Tibial artery (tissue), 4 donors: ENCODE measurements at regions not wholly inside any gene's neighbourhood (a gene's known extent, or its start where the extent isn't known, plus 50 kb on each side); places are given as distances from the start of the nearest gene placed in this dataset.

Experiments
- DNase-seq, 2 donors: peaks; one replicate each; pipeline ENCODE4 v3.0.0-alpha.2; 2019
- H3K27ac ChIP-seq, 2 donors: fragments of 200-600 bp; sonication (generic) in 1 of 2; 1 replicate in 1 of 2; 2 replicates in 1 of 2; pipeline ENCODE4 v1.5.1; 2018 to 2019; ENCODE audit warnings: mild to moderate bottlenecking in 1 of 2
- H3K27me3 ChIP-seq, 2 donors: fragments of 200-600 bp; sonication (generic) in 1 of 2; one replicate each; pipeline versions ENCODE4 v1.5.1 to v1.6.0; 2016 to 2019
- H3K36me3 ChIP-seq, 3 donors: fragments of 200-600 bp; sonication (generic) in 2 of 3; one replicate each; pipeline ENCODE4 v1.5.1; 2016 to 2019; ENCODE audit warnings: mild to moderate bottlenecking in 2 of 3
- H3K4me1 ChIP-seq, 4 donors: fragments of 200-600 bp; sonication (generic) in 2 of 4; 1 replicate in 3 of 4; 2 replicates in 1 of 4; pipeline ENCODE4 v1.5.1; 2016 to 2019
- H3K4me3 ChIP-seq, 2 donors: fragments of 200-600 bp; sonication (generic) in 1 of 2; 1 replicate in 1 of 2; 2 replicates in 1 of 2; pipeline ENCODE4 v1.5.1; 2018 to 2019; ENCODE audit warnings: mild to moderate bottlenecking in 2 of 2
- H3K9me3 ChIP-seq, 3 donors: fragments of 200-600 bp; sonication (generic) in 1 of 3; one replicate each; pipeline ENCODE4 v1.5.1; 2016 to 2019
- CTCF ChIP-seq, 2 experiments: fragments of 200-600 bp in 1 of 2; fragments of 450-650 bp in 1 of 2; IDR thresholded peaks; one replicate each; pipeline ENCODE4 v1.5.1; 2017 to 2019; ENCODE audit warnings: antibody characterized with exemption in 2 of 2, mild to moderate bottlenecking in 1 of 2, moderate library complexity in 1 of 2
- intact Hi-C: fragments of 100-400 bp; cut with DNase I; formaldehyde crosslinking; loops from one replicate; pipeline ENCODE4 v1.15.0; 2023; ENCODE audit warnings: low total_unique reads

GRCh38 chr1:168966217-168966616 lies 140.3 kb upstream of the ATP1B1 start:
- H3K4me1 ChIP-seq, result no peaks in the 10 kb centered on the region
- no peaks in the 10 kb centered on the region for H3K36me3 ChIP-seq
- H3K27me3 ChIP-seq, result no peaks in the 10 kb centered on the region
- H3K4me3 ChIP-seq, result no peak overlapping the region
- DNase-seq, result no peak
- no peak overlapping the region for H3K27ac ChIP-seq
- no peak for TF ChIP-seq CTCF (IDR thresholded peaks at IDR 0.05)
- H3K9me3 ChIP-seq, result no peaks in the 10 kb centered on the region
- intact Hi-C loops, result no loop called here

GRCh38 chr1:168966636-168967035 lies 139.9 kb upstream of the ATP1B1 start:
- no peaks in the 10 kb centered on the region for H3K36me3 ChIP-seq
- no peak overlapping the region for H3K4me3 ChIP-seq
- intact Hi-C loops, result no loop called here
- no peaks in the 10 kb centered on the region for H3K27me3 ChIP-seq
- H3K4me1 ChIP-seq, result no peaks in the 10 kb centered on the region
- TF ChIP-seq CTCF (IDR thresholded peaks at IDR 0.05), result no peak
- H3K9me3 ChIP-seq, result no peaks in the 10 kb centered on the region
- no peak overlapping the region for H3K27ac ChIP-seq
- peak in 1 of 2 donors; percentile 25 for DNase-seq

- intact Hi-C loops, result no loop called here
- Histone ChIP-seq H3K27ac (no peak overlapping the region), H3K4me1 (no peaks in the 10 kb centered on the region), H3K36me3 (no peaks in the 10 kb centered on the region), H3K9me3 (no peaks in the 10 kb centered on the region), H3K27me3 (no peaks in the 10 kb centered on the region), H3K4me3 (no peak overlapping the region)
- DNase-seq, result no peak
- no peak for TF ChIP-seq CTCF (IDR thresholded peaks at IDR 0.05)
Measured at GRCh38 chr1:168970926-168971659, 135.4 kb upstream of the ATP1B1 start.

- H3K9me3 ChIP-seq, result no peaks in the 10 kb centered on the region
- no peaks in the 10 kb centered on the region for H3K27me3 ChIP-seq
- intact Hi-C loops, result no loop called here
- H3K4me1 ChIP-seq, result no peaks in the 10 kb centered on the region
- no peaks in the 10 kb centered on the region for H3K36me3 ChIP-seq
- TF ChIP-seq CTCF (IDR thresholded peaks at IDR 0.05), result no peak
- DNase-seq, result no peak
- no peak overlapping the region for H3K4me3 ChIP-seq
- no peak overlapping the region for H3K27ac ChIP-seq
Measured at GRCh38 chr1:168972225-168972624, 134.3 kb upstream of the ATP1B1 start.

GRCh38 chr1:168972887-168973286 lies 133.6 kb upstream of the ATP1B1 start:
- no peaks in the 10 kb centered on the region for H3K36me3 ChIP-seq
- no peaks in the 10 kb centered on the region for H3K9me3 ChIP-seq
- no peak for TF ChIP-seq CTCF (IDR thresholded peaks at IDR 0.05)
- H3K27ac ChIP-seq, result no peak overlapping the region
- no peak for DNase-seq
- H3K4me1 ChIP-seq, result no peaks in the 10 kb centered on the region
- H3K4me3 ChIP-seq, result no peak overlapping the region
- H3K27me3 ChIP-seq, result no peaks in the 10 kb centered on the region
- intact Hi-C loops, result no loop called here

GRCh38 chr1:168974117-168974516 lies 132.4 kb upstream of the ATP1B1 start:
- DNase-seq, result no peak
- H3K36me3 ChIP-seq, result no peaks in the 10 kb centered on the region
- no peaks in the 10 kb centered on the region for H3K4me1 ChIP-seq
- intact Hi-C loops, result no loop called here
- no peak overlapping the region for H3K27ac ChIP-seq
- H3K9me3 ChIP-seq, result no peaks in the 10 kb centered on the region
- no peak for TF ChIP-seq CTCF (IDR thresholded peaks at IDR 0.05)
- no peaks in the 10 kb centered on the region for H3K27me3 ChIP-seq
- no peak overlapping the region for H3K4me3 ChIP-seq
